ENCODE measurements at regions not wholly inside any gene's neighbourhood (a gene's known extent, or its start where the extent isn't known, plus 50 kb on each side); places are given as distances from the start of the nearest gene placed in this dataset.

DNA sequence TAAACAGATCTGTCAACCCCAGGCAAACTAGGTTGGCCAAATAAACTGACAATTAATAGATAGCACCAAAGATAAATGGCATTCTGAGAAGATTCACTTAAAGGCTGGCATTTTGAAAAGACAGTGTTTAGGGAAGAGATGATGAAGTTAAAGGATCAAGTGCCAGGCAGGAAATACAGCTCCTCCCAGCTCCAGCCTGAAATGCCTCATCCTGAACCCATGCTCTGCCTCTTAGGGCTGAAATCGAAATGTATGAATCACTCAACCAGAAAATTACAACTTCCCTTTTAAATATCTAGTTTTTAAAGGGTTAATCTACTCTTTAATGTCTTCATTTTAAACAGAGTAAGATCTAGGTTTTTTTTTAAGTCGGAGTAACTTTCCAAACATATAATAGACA lies 171.2 kb upstream of the UBL3 start:
- H3K27ac ChIP-seq, result no peak overlapping the region
- H3K4me3 ChIP-seq, result no peak overlapping the region
- H3K36me3 ChIP-seq (ENCODE audit: low read depth), result no peaks in the 10 kb centered on the region
- in situ Hi-C loops (cut with MboI), result no loop called here
- no peak overlapping the region for H2AFZ ChIP-seq
- H3K9me3 ChIP-seq (ENCODE audit: low read depth), result no peaks in the 10 kb centered on the region
- H3K27me3 ChIP-seq (replicated peaks; ENCODE audit: insufficient read depth), result no peaks in the 10 kb centered on the region
- TF ChIP-seq EZH2phosphoT487 (IDR thresholded peaks at IDR 0.05; ENCODE audit: insufficient read depth, low read depth) (no peak), EZH2 (IDR thresholded peaks at IDR 0.05; ENCODE audit: insufficient read depth, poor library complexity, severe bottlenecking) (no peak)
- H3K4me1 ChIP-seq (ENCODE audit: insufficient read depth), result peaks cover 43% of the 10 kb centered on the region
- no peak overlapping the region for H3K9ac ChIP-seq
- DNase-seq, result peak; percentile 70
- H3K9me2 ChIP-seq (ENCODE audit: insufficient read depth), result no peaks in the 10 kb centered on the region
- 23 to 27% methylated on average over 2 of the region's 2 CpGs for WGBS, 2 experiments (ENCODE audit: low coverage in 1 of 2, low lambda C conversion rate in 2 of 2, missing lambda C conversion rate in 2 of 2)
- H3K79me2 ChIP-seq (ENCODE audit: insufficient read depth), result no peaks in the 10 kb centered on the region
- H4K20me1 ChIP-seq (ENCODE audit: insufficient read depth), result no peaks in the 10 kb centered on the region
- peaks cover 20% of the 10 kb centered on the region for H3F3A ChIP-seq (ENCODE audit: insufficient read depth)
- H3K4me2 ChIP-seq (ENCODE audit: unreplicated experiment), result peak overlapping the region; percentile 54

GRCh38 chr13:30020726-30021312 lies 170.4 kb upstream of the UBL3 start:
- Histone ChIP-seq H4K20me1 (ENCODE audit: insufficient read depth) (no peaks in the 10 kb centered on the region), H3K79me2 (ENCODE audit: insufficient read depth) (no peaks in the 10 kb centered on the region), H3K9ac (peak overlapping the region; percentile 46), H3K9me3 (ENCODE audit: low read depth) (no peaks in the 10 kb centered on the region), H3K9me2 (ENCODE audit: insufficient read depth) (no peaks in the 10 kb centered on the region), H3K36me3 (ENCODE audit: low read depth) (no peaks in the 10 kb centered on the region), H3K4me1 (ENCODE audit: insufficient read depth) (peaks cover 36% of the 10 kb centered on the region), H2AFZ (peak overlapping the region; percentile 63; the same call in 1 of the 2 replicates), H3K27ac (peak overlapping the region; percentile 46; the same call in 1 of the 2 replicates), H3K27me3 (replicated peaks; ENCODE audit: insufficient read depth) (no peaks in the 10 kb centered on the region), H3K4me2 (ENCODE audit: unreplicated experiment) (peak overlapping the region; percentile 54), H3F3A (ENCODE audit: insufficient read depth) (peaks cover 16% of the 10 kb centered on the region), H3K4me3 (no peak overlapping the region)
- peak; percentile 82 for DNase-seq
- WGBS, 2 experiments (ENCODE audit: low coverage in 1 of 2, low lambda C conversion rate in 2 of 2, missing lambda C conversion rate in 2 of 2), result 48 to 60% methylated on average over 4 of the region's 4 CpGs
- in situ Hi-C loops (cut with MboI), result no loop called here
- TF ChIP-seq EZH2phosphoT487 (IDR thresholded peaks at IDR 0.05; ENCODE audit: insufficient read depth, low read depth), result no peak
- TF ChIP-seq EZH2 (IDR thresholded peaks at IDR 0.05; ENCODE audit: insufficient read depth, poor library complexity, severe bottlenecking), result no peak

DNA sequence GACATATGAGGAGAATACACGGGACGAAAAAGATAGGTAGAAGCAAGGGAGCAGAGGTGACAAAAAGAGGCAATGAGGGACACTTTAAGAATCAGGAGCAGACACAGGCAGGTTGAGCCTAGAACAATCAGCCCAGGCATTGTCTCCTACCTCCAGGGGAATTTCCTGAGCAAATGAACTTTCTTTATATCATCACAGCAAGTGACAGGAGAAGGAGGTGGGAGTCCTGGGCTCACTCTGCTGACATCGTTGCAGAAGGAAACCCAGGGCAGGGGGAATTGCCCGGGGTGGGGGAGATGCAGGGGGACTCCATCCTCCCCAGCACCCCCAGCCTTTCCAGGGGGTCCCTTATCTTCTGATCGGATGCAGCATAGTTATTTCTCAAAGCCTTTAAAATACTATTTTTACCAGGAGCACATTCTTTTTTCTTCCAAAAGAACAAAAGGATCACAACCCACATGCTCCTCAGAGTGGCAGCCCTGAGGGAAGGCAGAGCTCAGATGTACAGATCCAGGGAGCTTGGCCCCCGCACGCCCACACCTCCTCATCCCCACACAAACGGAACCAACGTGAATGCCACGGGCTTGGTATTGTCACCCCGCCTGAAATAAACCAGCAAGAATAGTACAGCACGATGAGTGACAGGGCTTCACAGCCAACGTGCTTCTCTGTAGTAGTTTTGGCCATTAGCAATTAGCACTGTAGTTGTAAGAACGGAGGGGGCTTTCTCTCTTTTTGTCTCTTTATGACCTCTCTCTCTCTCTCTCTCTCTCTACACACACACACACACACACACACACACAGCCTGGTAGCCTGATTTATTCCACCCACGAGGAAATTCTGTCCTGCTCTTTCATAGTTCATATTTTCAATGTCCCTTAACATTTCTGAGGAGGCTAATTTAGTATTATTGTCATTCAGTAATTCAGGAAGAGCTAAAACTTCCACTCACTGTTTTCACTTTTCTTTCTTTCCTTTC lies 169.5 kb upstream of the UBL3 start:
- Histone ChIP-seq H3K9me3 (ENCODE audit: low read depth) (no peaks in the 10 kb centered on the region), H3K27me3 (replicated peaks; ENCODE audit: insufficient read depth) (no peaks in the 10 kb centered on the region), H4K20me1 (ENCODE audit: insufficient read depth) (no peaks in the 10 kb centered on the region), H3K79me2 (ENCODE audit: insufficient read depth) (no peaks in the 10 kb centered on the region), H2AFZ (no peak overlapping the region), H3K4me1 (ENCODE audit: insufficient read depth) (peaks cover 27% of the 10 kb centered on the region), H3K9ac (no peak overlapping the region), H3K4me2 (ENCODE audit: unreplicated experiment) (peak overlapping the region; percentile 54), H3K27ac (no peak overlapping the region), H3K9me2 (ENCODE audit: insufficient read depth) (no peaks in the 10 kb centered on the region), H3F3A (ENCODE audit: insufficient read depth) (peaks cover 11% of the 10 kb centered on the region), H3K4me3 (no peak overlapping the region), H3K36me3 (ENCODE audit: low read depth) (no peaks in the 10 kb centered on the region)
- 66 to 71% methylated on average over 15 of the region's 15 CpGs for WGBS, 2 experiments (ENCODE audit: low coverage in 1 of 2, low lambda C conversion rate in 2 of 2, missing lambda C conversion rate in 2 of 2)
- in situ Hi-C loops (cut with MboI), result no loop called here
- DNase-seq, result no peak
- TF ChIP-seq EZH2phosphoT487 (IDR thresholded peaks at IDR 0.05; ENCODE audit: insufficient read depth, low read depth), result no peak
- TF ChIP-seq EZH2 (IDR thresholded peaks at IDR 0.05; ENCODE audit: insufficient read depth, poor library complexity, severe bottlenecking), result no peak

DNA sequence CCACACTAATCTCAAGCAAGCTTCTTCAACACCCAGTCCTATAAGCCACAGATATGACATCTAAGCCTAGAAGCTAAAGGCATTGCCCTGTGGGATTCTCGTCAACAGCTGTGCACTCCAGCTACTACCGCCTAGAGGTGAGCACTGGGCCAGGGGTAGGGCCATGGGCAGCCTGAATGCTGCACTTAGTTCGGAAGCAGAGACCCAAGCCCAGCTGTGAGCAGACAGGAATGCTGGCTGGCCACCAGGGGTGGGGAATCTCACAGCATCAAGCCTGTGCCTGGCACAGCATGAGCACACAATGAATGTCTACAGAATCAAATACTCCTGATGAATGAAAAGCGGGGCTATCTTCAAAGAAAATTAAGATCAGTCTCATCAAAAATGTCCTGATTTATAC lies 167.5 kb upstream of the UBL3 start:
- TF ChIP-seq EZH2 (IDR thresholded peaks at IDR 0.05; ENCODE audit: insufficient read depth, poor library complexity, severe bottlenecking), result no peak
- no peak for TF ChIP-seq EZH2phosphoT487 (IDR thresholded peaks at IDR 0.05; ENCODE audit: insufficient read depth, low read depth)
- H3K27ac ChIP-seq, result no peak overlapping the region
- in situ Hi-C loops (cut with MboI), result no loop called here
- peaks cover 19% of the 10 kb centered on the region for H3K4me1 ChIP-seq (ENCODE audit: insufficient read depth)
- no peak overlapping the region for H3K4me3 ChIP-seq
- H3K79me2 ChIP-seq (ENCODE audit: insufficient read depth), result no peaks in the 10 kb centered on the region
- peaks cover 11% of the 10 kb centered on the region for H3F3A ChIP-seq (ENCODE audit: insufficient read depth)
- H3K9me2 ChIP-seq (ENCODE audit: insufficient read depth), result no peaks in the 10 kb centered on the region
- DNase-seq, result no peak
- H3K36me3 ChIP-seq (ENCODE audit: low read depth), result no peaks in the 10 kb centered on the region
- no peaks in the 10 kb centered on the region for H3K27me3 ChIP-seq (replicated peaks; ENCODE audit: insufficient read depth)
- WGBS, 2 experiments (ENCODE audit: low coverage in 1 of 2, low lambda C conversion rate in 2 of 2, missing lambda C conversion rate in 2 of 2), result 62 to 71% methylated on average over 4 of the region's 4 CpGs
- H3K9me3 ChIP-seq (ENCODE audit: low read depth), result no peaks in the 10 kb centered on the region
- no peak overlapping the region for H3K9ac ChIP-seq
- no peak overlapping the region for H3K4me2 ChIP-seq (ENCODE audit: unreplicated experiment)
- no peaks in the 10 kb centered on the region for H4K20me1 ChIP-seq (ENCODE audit: insufficient read depth)
- H2AFZ ChIP-seq, result no peak overlapping the region
